ENCODE measurements at regions not wholly inside any gene's neighbourhood (a gene's known extent, or its start where the extent isn't known, plus 50 kb on each side); places are given as distances from the start of the nearest gene placed in this dataset.
A peak's percentile ranks its signal among the peaks of the same experiment; 100 is the strongest.

DNA sequence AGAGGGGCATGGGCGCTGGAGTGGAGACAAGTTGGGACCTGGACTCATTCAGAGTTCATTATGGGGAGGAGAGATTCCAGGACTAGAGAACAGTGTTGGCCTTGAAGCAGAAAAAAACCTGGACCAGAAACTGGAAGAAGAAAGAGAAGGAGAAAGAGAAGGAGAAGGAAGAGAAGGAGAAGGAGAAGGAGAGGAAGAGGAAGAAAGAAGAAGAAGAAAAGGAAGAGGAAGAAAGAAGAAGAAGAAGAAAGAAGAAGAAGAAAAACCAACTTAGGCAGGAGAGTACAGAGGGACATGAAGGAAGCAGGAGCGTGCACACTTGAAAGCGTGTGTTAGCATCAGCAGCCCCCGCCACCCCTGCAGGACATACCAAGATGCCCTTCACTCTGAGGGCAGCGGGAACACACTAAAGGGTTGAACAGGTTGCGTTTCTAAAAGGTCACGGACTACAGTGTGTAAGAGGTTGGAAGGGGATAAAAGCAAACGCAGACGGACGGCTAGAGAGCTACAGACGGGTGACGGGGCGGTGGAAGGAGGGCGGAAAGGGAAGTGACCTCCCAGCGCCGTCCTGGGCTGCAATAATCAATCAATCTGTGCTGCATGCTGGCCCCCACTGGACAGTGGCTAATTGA, 95.3 kb downstream of the SEC61G start:
- Histone ChIP-seq H3K4me3 (no peak overlapping the region), H3K9me3 (ENCODE audit: control insufficient read depth in 4 of 4, insufficient read depth in 3 of 4, low read length in 3 of 4) (peaks cover 0 to 14% (median 0%) of the 10 kb centered on the region in 4 donors), H3K9ac (ENCODE audit: insufficient read depth in 1 of 2, low read length in 2 of 2) (no peak overlapping the region), H3K27ac (ENCODE audit: low read depth in 1 of 2, low read length in 1 of 2) (no peak overlapping the region), H3K27me3 (ENCODE audit: control insufficient read depth in 3 of 3, insufficient read depth in 3 of 3, low read length in 2 of 3) (peaks cover 17 to 29% (median 19%) of the 10 kb centered on the region in 3 donors), H3K36me3 (ENCODE audit: control insufficient read depth in 4 of 4, insufficient read depth in 4 of 4, low read length in 4 of 4) (no peaks in the 10 kb centered on the region), H3K4me1 (ENCODE audit: control insufficient read depth in 5 of 5, insufficient read depth in 5 of 5, low read length in 5 of 5) (peaks cover 0 to 6% (median 0%) of the 10 kb centered on the region in 5 donors)
- peak; percentile 14 for ATAC-seq (ENCODE audit: insufficient read depth, low FRiP score)
- 17 to 25% methylated on average over 16 of the region's 16 CpGs for WGBS, 2 donors
- peak in 1 of 3 donors; percentile 4 for DNase-seq
- TF ChIP-seq, protein P1, sequence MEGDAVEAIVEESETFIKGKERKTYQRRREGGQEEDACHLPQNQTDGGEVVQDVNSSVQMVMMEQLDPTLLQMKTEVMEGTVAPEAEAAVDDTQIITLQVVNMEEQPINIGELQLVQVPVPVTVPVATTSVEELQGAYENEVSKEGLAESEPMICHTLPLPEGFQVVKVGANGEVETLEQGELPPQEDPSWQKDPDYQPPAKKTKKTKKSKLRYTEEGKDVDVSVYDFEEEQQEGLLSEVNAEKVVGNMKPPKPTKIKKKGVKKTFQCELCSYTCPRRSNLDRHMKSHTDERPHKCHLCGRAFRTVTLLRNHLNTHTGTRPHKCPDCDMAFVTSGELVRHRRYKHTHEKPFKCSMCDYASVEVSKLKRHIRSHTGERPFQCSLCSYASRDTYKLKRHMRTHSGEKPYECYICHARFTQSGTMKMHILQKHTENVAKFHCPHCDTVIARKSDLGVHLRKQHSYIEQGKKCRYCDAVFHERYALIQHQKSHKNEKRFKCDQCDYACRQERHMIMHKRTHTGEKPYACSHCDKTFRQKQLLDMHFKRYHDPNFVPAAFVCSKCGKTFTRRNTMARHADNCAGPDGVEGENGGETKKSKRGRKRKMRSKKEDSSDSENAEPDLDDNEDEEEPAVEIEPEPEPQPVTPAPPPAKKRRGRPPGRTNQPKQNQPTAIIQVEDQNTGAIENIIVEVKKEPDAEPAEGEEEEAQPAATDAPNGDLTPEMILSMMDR (IDR thresholded peaks at IDR 0.05; ENCODE audit: control extremely low read depth, extremely low read depth) = no peak

DNA sequence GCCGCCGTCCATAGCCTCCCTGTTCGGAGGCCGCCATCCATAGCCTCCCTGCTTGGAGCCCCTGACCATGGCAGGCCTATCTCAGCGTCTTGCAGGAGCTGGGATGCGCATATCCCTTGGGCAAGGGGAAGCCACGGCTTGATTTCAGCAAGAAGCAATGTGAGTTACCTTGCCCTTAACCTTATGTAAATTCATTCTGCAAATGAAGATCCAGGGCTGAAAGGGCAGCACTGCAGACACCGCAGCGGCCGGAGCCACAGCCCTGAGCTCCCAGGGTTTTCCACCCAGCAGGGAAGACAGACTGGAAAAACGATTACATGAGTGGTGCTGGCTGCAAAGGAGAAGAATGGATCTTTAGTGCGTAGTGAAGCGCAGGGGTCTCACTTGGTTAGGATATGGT, 95.8 kb downstream of the SEC61G start:
- TF ChIP-seq, protein P1 (IDR thresholded peaks at IDR 0.05; ENCODE audit: control extremely low read depth, extremely low read depth) = no peak
- H3K4me3 ChIP-seq = no peak overlapping the region
- no peak overlapping the region for H3K27ac ChIP-seq (ENCODE audit: low read depth in 1 of 2, low read length in 1 of 2)
- ATAC-seq (ENCODE audit: insufficient read depth, low FRiP score) (no peak), DNase-seq (no peak)
- peaks cover 0 to 14% (median 0%) of the 10 kb centered on the region in 4 donors for H3K9me3 ChIP-seq (ENCODE audit: control insufficient read depth in 4 of 4, insufficient read depth in 3 of 4, low read length in 3 of 4)
- H3K9ac ChIP-seq (ENCODE audit: insufficient read depth in 1 of 2, low read length in 2 of 2) = no peak overlapping the region
- H3K36me3 ChIP-seq (ENCODE audit: control insufficient read depth in 4 of 4, insufficient read depth in 4 of 4, low read length in 4 of 4) = no peaks in the 10 kb centered on the region
- 78 to 79% methylated on average over 13 of the region's 13 CpGs for WGBS, 2 donors
- peaks cover 17 to 29% (median 19%) of the 10 kb centered on the region in 3 donors for H3K27me3 ChIP-seq (ENCODE audit: control insufficient read depth in 3 of 3, insufficient read depth in 3 of 3, low read length in 2 of 3)
- H3K4me1 ChIP-seq (ENCODE audit: control insufficient read depth in 5 of 5, insufficient read depth in 5 of 5, low read length in 5 of 5) = peaks cover 0 to 6% (median 0%) of the 10 kb centered on the region in 5 donors

DNA sequence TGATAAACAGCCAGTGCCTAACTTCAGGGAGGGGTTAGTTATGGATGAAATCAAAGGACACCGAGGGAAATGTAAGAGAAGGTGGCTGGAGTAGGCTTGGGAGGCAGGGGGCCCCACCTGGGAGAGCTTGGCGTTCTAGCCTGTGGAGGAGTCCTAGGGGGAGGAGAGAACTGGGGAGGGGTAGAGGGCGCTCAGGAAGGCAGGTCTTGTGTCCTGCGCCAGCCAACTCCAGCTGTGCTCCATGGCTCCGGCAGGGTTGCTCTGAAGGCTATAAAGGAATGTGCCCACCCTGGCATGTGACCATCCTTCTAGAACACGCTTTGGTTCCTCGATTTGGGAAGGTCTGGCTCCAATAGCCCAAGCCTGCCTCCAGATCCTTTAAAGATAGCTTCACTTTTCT, 96.3 kb downstream of the SEC61G start:
- Histone ChIP-seq H3K4me1 (ENCODE audit: control insufficient read depth in 5 of 5, insufficient read depth in 5 of 5, low read length in 5 of 5) (peaks cover 0 to 6% (median 0%) of the 10 kb centered on the region in 5 donors), H3K9ac (ENCODE audit: insufficient read depth in 1 of 2, low read length in 2 of 2) (no peak overlapping the region), H3K27ac (ENCODE audit: low read depth in 1 of 2, low read length in 1 of 2) (no peak overlapping the region), H3K36me3 (ENCODE audit: control insufficient read depth in 4 of 4, insufficient read depth in 4 of 4, low read length in 4 of 4) (no peaks in the 10 kb centered on the region), H3K27me3 (ENCODE audit: control insufficient read depth in 3 of 3, insufficient read depth in 3 of 3, low read length in 2 of 3) (peaks cover 17 to 29% (median 19%) of the 10 kb centered on the region in 3 donors), H3K9me3 (ENCODE audit: control insufficient read depth in 4 of 4, insufficient read depth in 3 of 4, low read length in 3 of 4) (peaks cover 0 to 14% (median 0%) of the 10 kb centered on the region in 4 donors), H3K4me3 (no peak overlapping the region)
- TF ChIP-seq, protein P1 (IDR thresholded peaks at IDR 0.05; ENCODE audit: control extremely low read depth, extremely low read depth) = no peak
- WGBS, 2 donors = 77 to 80% methylated on average over 7 of the region's 7 CpGs
- no peak for ATAC-seq (ENCODE audit: insufficient read depth, low FRiP score)
- no peak for DNase-seq

DNA sequence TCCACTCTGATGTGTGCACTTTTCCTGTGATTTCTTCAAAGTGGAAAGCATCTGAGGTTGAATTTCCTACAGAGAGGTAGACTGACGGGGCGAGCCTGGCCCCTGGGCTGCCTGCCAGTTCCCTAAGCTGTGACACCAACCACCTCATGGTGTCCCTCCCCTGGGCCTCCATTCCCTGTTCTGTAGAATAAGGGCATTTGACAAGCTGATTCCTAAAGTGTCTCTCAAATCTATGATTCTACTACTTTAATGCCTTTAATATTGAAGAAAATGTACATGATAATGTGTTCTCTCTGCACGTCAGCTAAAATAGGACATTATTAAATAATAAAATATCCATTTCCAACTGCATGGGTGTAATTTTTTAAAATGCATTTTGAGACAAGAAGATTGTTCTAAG, 105.1 kb downstream of the SEC61G start:
- DNase-seq (no peak), ATAC-seq (ENCODE audit: insufficient read depth, low FRiP score) (no peak)
- Histone ChIP-seq H3K4me3 (no peak overlapping the region), H3K9me3 (ENCODE audit: control insufficient read depth in 4 of 4, insufficient read depth in 3 of 4, low read length in 3 of 4) (no peaks in the 10 kb centered on the region), H3K27me3 (ENCODE audit: control insufficient read depth in 3 of 3, insufficient read depth in 3 of 3, low read length in 2 of 3) (no peaks in the 10 kb centered on the region), H3K4me1 (ENCODE audit: control insufficient read depth in 5 of 5, insufficient read depth in 5 of 5, low read length in 5 of 5) (no peaks in the 10 kb centered on the region), H3K36me3 (ENCODE audit: control insufficient read depth in 4 of 4, insufficient read depth in 4 of 4, low read length in 4 of 4) (no peaks in the 10 kb centered on the region), H3K9ac (ENCODE audit: insufficient read depth in 1 of 2, low read length in 2 of 2) (no peak overlapping the region), H3K27ac (ENCODE audit: low read depth in 1 of 2, low read length in 1 of 2) (no peak overlapping the region)
- 62 to 76% methylated on average over 3 of the region's 3 CpGs for WGBS, 2 donors
- TF ChIP-seq, protein P1 (IDR thresholded peaks at IDR 0.05; ENCODE audit: control extremely low read depth, extremely low read depth) = no peak
